GM23248 (cell line): ENCODE measurements at regions not wholly inside any gene's neighbourhood (a gene's known extent, or its start where the extent isn't known, plus 50 kb on each side); places are given as distances from the start of the nearest gene placed in this dataset.

ENCODE experiments used
- EZH2 ChIP-seq: fragments of 200-600 bp; sonication (generic); IDR thresholded peaks from 2 replicates; pipeline ENCODE4 v1.6.1; 2018; ENCODE audit warnings: antibody characterized with exemption, mild to moderate bottlenecking; ENCODE audit not compliant: insufficient read depth, poor library complexity, severe bottlenecking
- EZH2phosphoT487 ChIP-seq: fragments of 200-600 bp; sonication (generic); IDR thresholded peaks from 2 replicates; pipeline ENCODE4 v1.6.1; 2018; ENCODE audit warnings: antibody characterized with exemption, moderate library complexity, mild to moderate bottlenecking, low read depth; ENCODE audit not compliant: insufficient read depth

- TF ChIP-seq EZH2phosphoT487 (no peak), EZH2 (no peak)
Observed at GRCh38 chr4:175460414-175460813, 351.6 kb downstream of the GPM6A start.
